Nephron progenitor cell (in vitro differentiated cells): ENCODE measurements at regions not wholly inside any gene's neighbourhood (a gene's known extent, or its start where the extent isn't known, plus 50 kb on each side); places are given as distances from the start of the nearest gene placed in this dataset.

Experiments
- DNase-seq: peaks from one replicate; pipeline ENCODE4 v3.0.0; 2021
- H3K27ac Mint-ChIP-seq: 2 replicates; pipeline ENCODE4 v1.8.0; 2021; ENCODE audit warnings: mild to moderate bottlenecking, moderate library complexity, mixed read lengths
- H3K27me3 Mint-ChIP-seq: 2 replicates; pipeline ENCODE4 v1.8.0; 2021; ENCODE audit warnings: mild to moderate bottlenecking, low read depth, mixed read lengths; ENCODE audit not compliant: poor library complexity
- H3K36me3 Mint-ChIP-seq: 2 replicates; pipeline ENCODE4 v1.8.0; 2021; ENCODE audit warnings: low read depth, mixed read lengths
- H3K4me1 Mint-ChIP-seq: 2 replicates; pipeline ENCODE4 v1.8.0; 2021; ENCODE audit warnings: mixed read lengths
- H3K4me3 Mint-ChIP-seq: 2 replicates; pipeline ENCODE4 v1.8.0; 2021; ENCODE audit warnings: mild to moderate bottlenecking, moderate library complexity, mixed read lengths
- H3K9me3 Mint-ChIP-seq: 2 replicates; pipeline ENCODE4 v1.8.0; 2021; ENCODE audit warnings: mild to moderate bottlenecking, moderate library complexity, mixed read lengths
- TF ChIP-seq, protein P1 (sequence below): fragments of 200-600 bp; sonication (generic); IDR thresholded peaks from 2 replicates; pipeline ENCODE4 v1.5.0; 2021; ENCODE audit warnings: antibody characterized with exemption

GRCh38 chr17:63250830-63251229, 195.3 kb downstream of the CYB561 start:
- Mint-ChIP-seq H3K4me3 (no peak overlapping the region), H3K4me1 (no peaks in the 10 kb centered on the region), H3K27ac (no peak overlapping the region), H3K9me3 (peaks cover 13% of the 10 kb centered on the region), H3K27me3 (peaks cover 5% of the 10 kb centered on the region), H3K36me3 (peaks cover 8% of the 10 kb centered on the region)
- TF ChIP-seq, protein P1, sequence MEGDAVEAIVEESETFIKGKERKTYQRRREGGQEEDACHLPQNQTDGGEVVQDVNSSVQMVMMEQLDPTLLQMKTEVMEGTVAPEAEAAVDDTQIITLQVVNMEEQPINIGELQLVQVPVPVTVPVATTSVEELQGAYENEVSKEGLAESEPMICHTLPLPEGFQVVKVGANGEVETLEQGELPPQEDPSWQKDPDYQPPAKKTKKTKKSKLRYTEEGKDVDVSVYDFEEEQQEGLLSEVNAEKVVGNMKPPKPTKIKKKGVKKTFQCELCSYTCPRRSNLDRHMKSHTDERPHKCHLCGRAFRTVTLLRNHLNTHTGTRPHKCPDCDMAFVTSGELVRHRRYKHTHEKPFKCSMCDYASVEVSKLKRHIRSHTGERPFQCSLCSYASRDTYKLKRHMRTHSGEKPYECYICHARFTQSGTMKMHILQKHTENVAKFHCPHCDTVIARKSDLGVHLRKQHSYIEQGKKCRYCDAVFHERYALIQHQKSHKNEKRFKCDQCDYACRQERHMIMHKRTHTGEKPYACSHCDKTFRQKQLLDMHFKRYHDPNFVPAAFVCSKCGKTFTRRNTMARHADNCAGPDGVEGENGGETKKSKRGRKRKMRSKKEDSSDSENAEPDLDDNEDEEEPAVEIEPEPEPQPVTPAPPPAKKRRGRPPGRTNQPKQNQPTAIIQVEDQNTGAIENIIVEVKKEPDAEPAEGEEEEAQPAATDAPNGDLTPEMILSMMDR: no peak
- no peak for DNase-seq

DNA sequence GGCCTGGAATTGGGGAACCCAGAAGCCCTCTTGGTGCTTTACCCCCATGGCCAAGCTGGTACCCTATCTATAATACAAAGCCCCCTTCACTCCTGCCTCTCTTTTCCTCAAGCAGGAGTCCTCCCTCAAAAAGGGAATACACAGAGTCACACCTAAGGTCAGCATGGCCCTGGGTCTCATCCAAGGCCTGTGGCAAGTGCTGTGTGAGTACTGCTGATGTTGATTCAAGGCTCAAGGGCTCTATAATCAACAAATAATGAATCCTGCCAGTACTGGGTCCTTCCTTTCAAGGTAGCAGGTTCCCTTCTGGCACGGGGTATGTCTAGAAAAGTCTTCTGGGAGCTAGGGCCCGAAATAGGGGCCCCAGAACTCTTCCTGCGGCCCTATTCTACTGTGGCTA, 187.3 kb downstream of the CYB561 start:
- Mint-ChIP-seq H3K4me1 (no peaks in the 10 kb centered on the region), H3K27me3 (peaks cover 2% of the 10 kb centered on the region), H3K27ac (no peak overlapping the region), H3K36me3 (peaks cover 15% of the 10 kb centered on the region), H3K9me3 (peaks cover 28% of the 10 kb centered on the region), H3K4me3 (no peak overlapping the region)
- no peak for DNase-seq
- TF ChIP-seq, protein P1: no peak

DNA sequence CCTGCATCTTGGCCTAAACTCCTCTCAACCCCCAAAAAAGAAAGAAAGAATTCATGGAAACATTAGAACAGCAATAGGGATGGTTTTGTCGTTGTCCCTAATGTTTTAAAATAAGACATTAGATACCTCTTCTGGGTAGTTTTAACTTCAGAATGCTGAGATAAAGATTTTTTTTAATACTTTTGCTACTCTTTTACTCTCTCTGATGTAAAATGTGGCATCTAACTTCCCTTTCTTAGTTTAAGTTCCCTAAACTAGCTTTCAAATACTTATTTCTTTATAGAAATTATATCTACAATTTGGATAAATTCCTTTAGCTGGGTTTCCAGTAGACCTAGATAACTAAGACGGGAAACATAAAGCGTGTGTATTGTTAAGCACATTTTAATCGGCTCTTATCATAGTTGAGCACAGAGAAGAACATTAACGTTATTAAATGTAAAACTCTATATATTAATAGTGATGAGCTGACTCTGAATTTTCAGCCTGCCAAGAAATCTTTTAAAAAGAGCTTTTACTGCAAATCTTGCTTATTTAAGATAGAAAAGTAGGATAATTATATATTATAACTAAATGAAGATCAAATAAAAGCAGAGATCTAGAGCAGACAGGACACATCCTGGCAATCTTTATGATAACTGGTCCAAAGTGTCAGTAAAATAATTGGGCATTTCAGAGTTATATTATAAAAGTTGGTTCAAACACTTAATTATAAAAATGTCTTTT, 183.2 kb downstream of the CYB561 start:
- Mint-ChIP-seq H3K4me1 (peaks cover 9% of the 10 kb centered on the region), H3K4me3 (no peak overlapping the region), H3K9me3 (no peaks in the 10 kb centered on the region), H3K27ac (no peak overlapping the region), H3K36me3 (no peaks in the 10 kb centered on the region), H3K27me3 (peaks cover 2% of the 10 kb centered on the region)
- no peak for DNase-seq
- TF ChIP-seq, protein P1: no peak

DNA sequence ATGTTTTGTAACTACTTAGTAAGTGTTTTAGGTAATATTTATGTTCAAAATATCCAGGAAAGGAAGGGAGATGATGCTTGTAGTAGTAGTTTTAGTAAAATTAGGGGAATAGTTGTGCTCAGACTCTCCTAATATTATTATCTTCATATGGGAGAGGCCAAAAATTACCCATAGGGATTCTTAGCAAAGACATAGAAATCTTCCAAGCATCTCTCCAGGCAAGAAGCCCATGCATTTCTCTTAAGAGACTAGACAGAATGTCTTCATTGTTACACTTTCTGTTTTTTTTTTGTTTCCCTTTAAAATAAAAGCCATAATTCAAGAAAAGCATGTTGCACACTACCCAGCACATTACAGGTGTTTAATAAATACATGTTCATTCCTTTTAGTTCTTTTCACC, 180.6 kb downstream of the CYB561 start:
- peaks cover 7% of the 10 kb centered on the region for H3K36me3 Mint-ChIP-seq
- H3K27me3 Mint-ChIP-seq: peaks cover 2% of the 10 kb centered on the region
- H3K4me3 Mint-ChIP-seq: no peak overlapping the region
- H3K27ac Mint-ChIP-seq: no peak overlapping the region
- DNase-seq: no peak
- H3K9me3 Mint-ChIP-seq: no peaks in the 10 kb centered on the region
- H3K4me1 Mint-ChIP-seq: peaks cover 9% of the 10 kb centered on the region
- TF ChIP-seq, protein P1: no peak

- TF ChIP-seq, protein P1: no peak
- H3K27ac Mint-ChIP-seq: no peak overlapping the region
- no peak for DNase-seq
- no peak overlapping the region for H3K4me3 Mint-ChIP-seq
- no peaks in the 10 kb centered on the region for H3K27me3 Mint-ChIP-seq
- peaks cover 9% of the 10 kb centered on the region for H3K4me1 Mint-ChIP-seq
- peaks cover 30% of the 10 kb centered on the region for H3K36me3 Mint-ChIP-seq
- peaks cover 13% of the 10 kb centered on the region for H3K9me3 Mint-ChIP-seq
Observed at GRCh38 chr17:63267846-63268245, 178.3 kb downstream of the CYB561 start.

- Mint-ChIP-seq H3K27ac (no peak overlapping the region), H3K27me3 (no peaks in the 10 kb centered on the region), H3K36me3 (peaks cover 30% of the 10 kb centered on the region), H3K4me1 (peaks cover 9% of the 10 kb centered on the region), H3K9me3 (peaks cover 13% of the 10 kb centered on the region), H3K4me3 (no peak overlapping the region)
- DNase-seq: no peak
- TF ChIP-seq, protein P1: no peak
Observed at GRCh38 chr17:63268827-63269226, 177.3 kb downstream of the CYB561 start.
